GM19324 (cell line): ENCODE measurements at regions not wholly inside any gene's neighbourhood (a gene's known extent, or its start where the extent isn't known, plus 50 kb on each side); places are given as distances from the start of the nearest gene placed in this dataset.

Source experiments
- ATAC-seq: cut with Tn5 transposase; IDR thresholded peaks from one replicate; pipeline ENCODE4 v1.9.1; 2021; ENCODE audit warnings: mild to moderate bottlenecking, moderate library complexity; ENCODE audit not compliant: unreplicated experiment, low FRiP score

GRCh38 chr7:20267482-20267881 is 50.3 kb upstream of the MACC1 start:
- ATAC-seq, result no peak

- no peak for ATAC-seq
Observed at GRCh38 chr7:20268824-20269223, 51.6 kb upstream of the MACC1 start.

- ATAC-seq, result no peak
Observed at GRCh38 chr7:20269726-20270125, 52.5 kb upstream of the MACC1 start.

GRCh38 chr7:20270371-20270770 is 53.2 kb upstream of the MACC1 start:
- ATAC-seq, result no peak

- ATAC-seq, result peak; percentile 87
Observed at GRCh38 chr7:20270867-20271266, 53.7 kb upstream of the MACC1 start.

- ATAC-seq, result no peak
Observed at GRCh38 chr7:20275637-20276036, 55.1 kb upstream of the ITGB8 start.

- no peak for ATAC-seq
Observed at GRCh38 chr7:20276705-20277472, 53.8 kb upstream of the ITGB8 start.

GRCh38 chr7:20279979-20280378 is 50.7 kb upstream of the ITGB8 start:
- no peak for ATAC-seq

GRCh38 chr7:20280475-20281351 is 50.0 kb upstream of the ITGB8 start:
- no peak for ATAC-seq
